HuH-7.5 (cell line): ENCODE measurements at regions not wholly inside any gene's neighbourhood (a gene's known extent, or its start where the extent isn't known, plus 50 kb on each side); places are given as distances from the start of the nearest gene placed in this dataset.

Experiments used
- DNase-seq: peaks from one replicate; pipeline ENCODE4 v3.0.0; 2011; ENCODE audit warnings: low spot score

GRCh38 chr12:126855768-126856167, 1411.2 kb upstream of the TMEM132C start:
- DNase-seq = no peak

DNA sequence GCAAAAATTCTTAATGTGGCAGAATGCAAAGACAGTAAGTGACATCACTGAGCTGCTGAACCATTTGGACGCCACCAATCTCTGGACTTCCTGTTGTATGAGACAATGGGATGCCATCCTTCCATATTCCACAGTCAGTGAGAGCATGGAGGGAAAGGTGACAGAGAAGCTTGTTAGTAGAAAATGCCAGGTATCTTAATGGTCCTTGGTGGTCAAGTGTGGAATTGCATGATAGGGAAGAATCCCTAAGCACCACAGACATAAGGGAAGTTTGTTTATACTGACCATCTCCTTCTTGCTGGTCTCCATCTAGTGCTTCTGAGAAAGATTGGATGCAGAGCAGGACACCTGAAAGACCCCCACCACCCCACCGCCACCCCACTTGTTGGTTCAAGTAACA, 1410.0 kb upstream of the TMEM132C start:
- no peak for DNase-seq

DNA sequence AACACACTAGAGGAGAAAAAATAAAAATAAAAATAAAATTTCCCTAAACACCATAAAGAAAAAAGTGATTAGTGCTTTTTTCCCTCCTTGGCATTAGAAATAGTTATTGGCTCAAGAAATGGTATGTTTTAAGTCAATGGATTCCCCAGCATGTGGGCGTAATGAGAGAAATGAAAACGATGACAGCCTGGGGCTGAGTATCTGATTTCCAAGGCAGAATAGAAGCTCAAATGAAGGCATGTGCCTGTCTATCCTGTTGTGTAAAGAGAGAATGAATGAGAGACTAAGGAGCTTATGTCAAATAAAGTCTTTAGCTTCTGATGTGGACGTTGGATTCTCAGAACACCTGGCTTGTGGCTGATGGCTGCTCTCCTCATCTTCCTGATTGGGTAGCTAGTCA, 1408.4 kb upstream of the TMEM132C start:
- no peak for DNase-seq

DNA sequence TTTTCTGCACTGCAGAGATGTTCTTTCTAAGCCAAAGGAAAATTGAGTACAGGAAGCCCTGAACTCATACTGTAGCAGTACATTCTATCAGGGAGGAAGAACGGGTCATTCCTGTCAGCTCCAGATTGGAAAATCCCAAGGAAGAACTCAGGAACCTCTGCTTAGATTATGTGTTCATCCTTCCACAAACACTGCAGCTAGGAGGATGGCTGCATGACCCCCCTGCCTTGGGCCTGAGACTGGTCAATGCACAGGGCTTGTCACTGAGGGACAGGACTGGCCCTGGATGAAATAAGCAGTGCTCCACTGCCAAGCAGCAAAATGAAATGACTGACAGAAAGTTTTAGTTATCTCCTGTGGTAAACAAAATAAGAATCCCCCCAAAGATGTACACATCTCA, 1406.8 kb upstream of the TMEM132C start:
- DNase-seq = no peak

- no peak for DNase-seq
Observed at GRCh38 chr12:126862500-126862899, 1404.5 kb upstream of the TMEM132C start.

DNA sequence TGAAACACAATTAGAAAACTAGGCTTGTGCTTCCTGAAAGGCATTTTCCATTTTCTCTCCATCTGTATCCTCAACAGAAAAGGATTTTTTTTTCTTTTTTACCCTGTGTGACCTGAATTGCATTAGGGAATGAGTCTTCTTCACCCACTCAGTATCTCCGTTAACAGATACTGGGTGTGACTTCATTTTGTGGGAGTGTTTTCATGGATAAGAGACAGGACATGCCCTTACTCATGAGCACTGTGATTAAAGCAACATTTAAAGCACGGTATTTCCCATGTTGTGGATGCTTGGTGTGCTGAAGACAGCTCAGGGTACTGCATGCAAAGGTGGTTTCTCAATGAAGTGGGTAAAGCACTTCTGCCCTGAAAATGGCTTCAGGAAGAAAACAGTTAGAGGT, 1397.3 kb upstream of the TMEM132C start:
- no peak for DNase-seq

DNA sequence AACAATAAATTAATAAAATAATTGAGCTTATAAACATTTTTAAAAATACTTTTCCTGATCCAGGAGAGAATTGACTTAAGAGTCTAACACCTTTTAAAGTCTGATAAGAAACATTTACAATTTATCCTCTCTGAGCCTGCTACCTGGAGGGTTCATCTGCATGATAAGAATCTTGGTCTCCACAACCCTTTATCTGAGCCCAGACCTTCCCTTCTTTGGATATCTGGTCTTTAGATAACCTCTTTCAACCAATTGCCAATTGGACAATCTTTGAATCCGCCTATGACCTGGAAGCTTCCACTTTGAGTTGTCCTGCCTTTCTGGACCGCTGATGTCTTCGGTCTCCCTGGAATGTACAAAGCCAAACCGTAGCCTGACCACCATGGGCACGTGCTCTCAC, 1393.3 kb upstream of the TMEM132C start:
- no peak for DNase-seq

GRCh38 chr12:126874427-126875026, 1392.4 kb upstream of the TMEM132C start:
- DNase-seq = peak; percentile 44

DNA sequence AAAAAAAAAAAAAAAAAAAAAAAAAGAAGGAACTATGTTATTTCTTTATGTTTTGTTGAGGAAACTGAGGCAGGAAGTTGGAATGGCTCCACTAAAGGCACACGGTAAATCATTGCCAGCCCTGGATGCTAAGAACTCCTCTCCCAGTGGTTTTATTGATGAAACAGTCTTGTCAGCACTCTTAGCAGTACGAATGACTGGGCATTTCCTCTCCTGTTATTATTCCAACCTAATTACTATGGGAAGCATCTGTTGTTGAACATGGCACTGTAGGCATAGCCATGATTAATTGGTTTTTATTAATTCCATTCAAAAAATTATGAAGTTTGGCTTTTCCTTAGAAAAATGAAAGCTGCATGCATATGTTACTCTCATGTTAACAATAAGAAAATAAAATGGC, 1387.1 kb upstream of the TMEM132C start:
- DNase-seq = no peak

DNA sequence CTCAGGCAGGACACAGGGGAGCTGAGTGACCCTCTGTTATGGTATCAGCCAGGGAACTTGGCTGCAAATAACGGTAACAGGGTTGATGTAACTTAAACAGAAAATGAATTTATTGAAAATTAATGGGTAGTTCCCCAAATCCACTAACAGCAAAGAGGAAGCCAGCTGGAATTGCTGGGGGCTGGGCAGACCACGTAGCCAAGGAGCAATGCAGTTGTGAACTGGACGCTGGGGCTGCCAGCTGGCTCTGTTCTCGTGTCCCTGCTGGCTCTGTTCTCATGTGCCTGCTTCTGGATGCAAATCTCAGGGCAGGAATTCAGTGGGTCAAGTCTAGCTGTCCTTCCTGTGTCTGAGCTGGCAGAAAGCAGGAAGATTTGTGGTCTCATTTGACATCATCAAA, 1383.3 kb upstream of the TMEM132C start:
- DNase-seq = no peak

DNA sequence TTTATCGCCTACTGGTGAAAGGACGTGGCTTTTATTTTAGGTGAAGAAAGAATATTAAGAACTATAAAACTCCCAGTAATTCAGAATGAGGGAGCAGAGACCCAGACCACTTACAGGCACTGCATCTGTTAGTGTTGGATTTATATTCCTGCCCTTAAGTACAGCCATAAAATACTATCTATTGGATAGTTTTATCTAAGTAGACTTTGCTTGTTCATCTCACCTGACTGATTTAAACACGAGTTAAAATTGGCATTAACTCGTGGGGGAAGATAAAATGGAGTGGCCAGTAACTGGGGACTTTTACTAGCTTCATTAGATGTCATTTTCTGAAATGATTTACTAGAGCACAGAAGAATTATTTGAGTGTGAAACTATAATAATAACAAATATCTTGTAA, 1377.5 kb upstream of the TMEM132C start:
- no peak for DNase-seq

- no peak for DNase-seq
Observed at GRCh38 chr12:126890097-126890496, 1376.9 kb upstream of the TMEM132C start.

GRCh38 chr12:126891789-126892188, 1375.2 kb upstream of the TMEM132C start:
- no peak for DNase-seq

DNA sequence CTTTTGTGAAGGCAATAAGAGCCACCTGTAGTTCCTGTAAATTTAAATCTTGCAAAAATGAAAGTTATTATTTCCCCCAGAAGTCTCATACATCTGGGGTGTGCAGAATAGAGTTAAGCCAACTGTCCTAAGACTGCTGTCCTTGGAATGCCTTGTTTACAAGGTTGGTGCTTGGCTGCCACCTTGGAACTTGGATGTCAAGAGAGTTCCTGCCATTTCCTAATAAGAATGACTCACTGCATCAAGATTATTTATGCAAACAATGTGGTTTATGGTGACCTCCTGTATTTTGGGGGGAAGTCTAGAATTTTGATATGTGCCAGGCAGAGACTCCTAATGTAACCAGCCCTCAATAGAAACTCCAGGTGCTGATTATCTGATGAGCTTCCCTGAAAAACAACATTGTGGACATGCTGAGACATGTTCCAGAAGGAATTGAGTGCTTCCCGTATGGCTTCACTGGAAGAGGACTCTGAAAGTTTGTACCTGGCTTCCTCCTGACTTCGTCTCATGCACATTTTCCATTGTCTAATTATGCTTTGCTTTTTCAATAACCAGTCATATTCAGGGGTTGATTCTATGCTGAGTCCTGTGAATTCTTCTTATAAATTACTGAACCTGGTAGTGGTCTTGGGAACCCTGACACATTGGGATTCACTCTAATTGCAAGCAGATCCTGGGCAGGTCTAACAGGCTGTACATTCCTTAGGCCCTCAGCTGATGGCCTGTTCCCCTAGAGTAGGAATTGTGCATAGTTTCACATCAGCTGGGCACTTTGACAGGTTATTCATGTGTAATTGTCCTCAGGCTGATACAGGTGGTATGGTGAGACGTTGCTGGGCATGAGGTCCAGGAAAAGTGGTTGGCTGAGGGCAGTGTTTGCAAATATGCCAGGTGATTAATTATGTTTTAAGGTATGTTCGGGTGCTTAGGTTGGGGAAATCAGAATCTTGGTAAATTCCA, 1370.7 kb upstream of the TMEM132C start:
- DNase-seq = no peak

- DNase-seq = no peak
Observed at GRCh38 chr12:126897102-126897501, 1369.9 kb upstream of the TMEM132C start.

GRCh38 chr12:126897778-126898177, 1369.2 kb upstream of the TMEM132C start:
- DNase-seq = no peak

DNA sequence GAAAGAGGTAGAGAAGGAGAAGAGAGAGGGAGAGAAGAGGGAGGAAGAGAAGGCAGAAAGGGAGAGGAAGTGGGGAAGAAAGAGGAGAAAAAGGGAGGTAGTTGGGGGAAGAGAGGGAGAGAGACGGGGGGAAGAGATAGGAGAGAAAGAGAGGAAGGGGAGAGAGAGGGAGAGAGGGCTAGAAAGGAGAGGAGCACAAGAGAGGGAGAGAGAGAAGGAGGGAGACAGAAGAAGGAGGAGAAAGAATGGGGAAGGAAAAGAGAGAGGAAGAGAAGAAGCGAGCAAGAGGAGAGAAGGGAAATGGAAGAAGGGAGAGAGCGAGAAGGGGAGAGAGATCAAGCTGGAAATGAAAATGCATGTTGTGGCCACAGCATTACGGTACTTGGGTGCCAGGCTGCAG, 1368.4 kb upstream of the TMEM132C start:
- no peak for DNase-seq

- DNase-seq = no peak
Observed at GRCh38 chr12:126899926-126900792, 1366.8 kb upstream of the TMEM132C start.

- no peak for DNase-seq
Observed at GRCh38 chr12:126903027-126903876, 1363.7 kb upstream of the TMEM132C start.

DNA sequence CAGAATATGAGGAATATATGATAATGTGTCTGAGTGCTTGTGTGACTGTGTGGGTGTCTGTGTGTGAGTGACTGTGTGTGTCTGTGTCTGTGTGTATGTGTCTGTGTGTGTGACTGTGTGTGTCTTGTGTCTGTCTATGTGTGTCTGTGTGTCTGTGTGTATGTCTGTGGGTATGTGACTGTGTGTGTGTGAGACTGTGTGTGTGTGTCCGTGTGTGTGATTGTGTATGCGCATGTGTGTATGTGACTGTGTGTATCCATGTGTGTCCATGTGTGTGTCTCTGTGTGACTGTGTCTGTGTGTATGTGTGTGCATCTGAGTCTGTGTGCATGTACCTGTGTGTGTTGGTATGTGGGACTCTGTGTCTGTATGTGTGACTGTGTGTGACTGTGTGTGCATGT, 1361.2 kb upstream of the TMEM132C start:
- DNase-seq = no peak

DNA sequence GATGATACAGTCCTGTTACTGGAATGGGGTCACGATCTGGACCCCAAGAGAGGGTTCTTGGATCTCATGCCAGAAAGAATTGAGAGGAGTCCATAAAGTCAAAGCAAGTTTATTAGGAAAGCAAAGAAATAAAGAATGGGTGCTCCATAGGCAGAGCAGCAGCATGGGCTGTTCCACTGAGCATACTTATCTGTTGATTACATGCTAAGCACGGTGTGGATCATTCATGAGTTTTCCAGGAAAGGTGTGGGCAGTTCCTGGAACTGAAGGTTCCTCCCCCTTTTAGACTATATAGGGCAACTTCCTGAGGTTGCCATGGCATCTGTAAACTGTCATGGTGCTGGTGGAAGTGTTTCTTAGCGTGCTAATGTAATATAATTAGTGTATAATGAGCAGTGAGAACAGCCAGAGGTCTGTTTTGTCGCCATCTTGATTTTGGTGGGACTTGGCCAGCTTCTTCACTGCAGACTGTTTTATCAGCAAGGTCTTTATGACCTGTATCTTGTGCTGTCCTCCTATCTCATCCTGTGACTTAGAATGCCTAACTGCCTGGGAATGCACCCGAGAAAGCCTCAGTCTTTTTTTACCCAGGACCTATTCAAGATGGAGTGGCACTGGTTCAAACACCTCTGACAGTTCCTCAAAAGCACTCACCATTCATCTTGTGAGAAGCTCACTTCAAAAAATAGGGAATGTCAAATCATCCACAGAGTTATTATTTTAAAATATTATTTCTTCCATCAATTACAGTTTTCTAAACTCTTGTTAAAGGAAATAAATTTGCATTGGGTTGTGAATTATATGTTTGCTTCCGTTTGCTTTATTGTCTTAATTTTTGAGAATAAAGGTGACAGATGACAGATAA, 1358.8 kb upstream of the TMEM132C start:
- DNase-seq = no peak
